Stimulated activated CD4-positive, alpha-beta T cell treated with anti-CD3 and anti-CD28 coated beads, Interleukin-2, amount 100 ng/mL, for 24 hours (primary cell): ENCODE measurements at regions not wholly inside any gene's neighbourhood (a gene's known extent, or its start where the extent isn't known, plus 50 kb on each side); places are given as distances from the start of the nearest gene placed in this dataset.
"Not testable (repeated sequence)": the region's sequence is repeated elsewhere in the genome, so short reads cannot be mapped to it uniquely, and the experiment has no call there.

Experiments
- DNase-seq, 2 donors: peaks; one replicate each; pipeline ENCODE4 v3.0.0-alpha.2; 2020

DNA sequence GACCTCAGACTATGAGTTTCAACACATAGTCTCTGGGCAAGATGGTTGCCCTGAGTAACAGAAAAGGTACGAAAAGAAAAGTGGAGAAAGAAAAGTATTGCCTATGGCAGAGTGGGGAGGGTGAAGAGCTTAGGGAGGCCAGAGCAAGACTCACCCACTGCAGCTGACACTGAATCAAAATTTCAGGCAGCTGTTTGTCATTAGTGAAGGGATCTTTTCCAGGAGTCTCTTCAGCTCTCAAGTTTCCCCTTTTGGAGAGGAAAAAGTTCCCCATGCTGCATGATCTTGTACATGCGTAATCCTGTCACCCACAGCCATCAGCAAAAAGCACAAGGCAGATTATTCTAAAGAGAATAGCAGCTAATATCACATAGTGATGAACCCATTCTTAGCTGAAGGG, 616.9 kb upstream of the GBE1 start:
- DNase-seq = no peak

DNA sequence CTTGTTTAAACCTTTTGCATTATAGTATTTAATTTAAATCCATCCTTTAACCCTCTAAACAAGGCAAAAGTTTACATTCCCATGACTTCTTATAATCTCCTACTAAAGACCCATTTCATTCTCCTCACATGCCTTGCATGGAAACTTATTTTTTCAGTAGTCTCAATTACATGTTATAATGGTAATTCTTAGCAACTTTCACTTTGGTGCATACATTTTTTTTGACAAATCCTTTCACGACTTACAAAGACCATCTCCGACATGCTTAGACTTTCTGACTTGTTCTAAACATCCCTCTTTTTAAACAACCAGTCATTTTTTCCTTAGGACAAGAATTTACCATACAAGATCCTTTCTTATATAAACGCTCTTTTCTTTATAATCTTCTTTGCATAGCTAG, 615.4 kb upstream of the GBE1 start:
- DNase-seq = no peak

DNA sequence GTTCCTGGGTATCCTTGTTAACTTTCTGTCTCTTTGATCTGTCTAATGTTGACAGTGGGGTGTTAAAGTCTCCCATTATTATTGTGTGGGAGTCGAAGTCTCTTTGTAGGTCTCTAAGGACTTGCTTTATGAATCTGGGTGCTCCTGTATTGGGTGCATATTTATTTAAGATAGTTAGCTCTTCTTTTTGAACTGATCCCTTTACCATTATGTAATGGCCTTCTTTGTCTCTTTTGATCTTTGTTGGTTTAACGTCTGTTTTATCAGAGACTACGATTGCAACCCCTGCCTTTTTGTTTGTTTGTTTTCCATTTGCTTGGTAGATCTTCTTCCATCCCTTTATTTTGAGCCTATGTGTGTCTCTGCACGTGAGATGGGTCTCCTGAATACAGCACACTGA, 612.4 kb upstream of the GBE1 start:
- not testable (repeated sequence) for DNase-seq

- DNase-seq = no peak
These were observed 603.4 kb upstream of the GBE1 start for GRCh38 chr3:82364827-82365226.

DNA sequence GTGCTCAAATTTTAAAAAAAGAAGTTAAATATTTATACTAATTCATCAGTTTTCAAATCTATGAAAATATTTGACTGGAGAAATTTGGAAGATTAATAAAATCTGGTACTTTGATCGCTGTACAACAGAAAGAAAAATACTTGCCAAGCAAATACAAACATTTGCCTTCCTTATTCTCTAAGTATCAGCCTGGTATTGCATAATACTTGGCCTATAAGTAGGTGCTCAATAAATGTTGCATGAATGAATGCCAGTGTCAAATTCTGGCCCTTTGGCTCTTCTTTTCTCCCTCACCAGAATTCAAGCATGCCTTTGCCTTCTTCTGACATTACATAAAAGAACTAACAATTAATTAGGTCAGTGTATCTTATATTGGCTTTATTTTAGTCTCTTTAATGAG, 601.7 kb upstream of the GBE1 start:
- DNase-seq = no peak

DNA sequence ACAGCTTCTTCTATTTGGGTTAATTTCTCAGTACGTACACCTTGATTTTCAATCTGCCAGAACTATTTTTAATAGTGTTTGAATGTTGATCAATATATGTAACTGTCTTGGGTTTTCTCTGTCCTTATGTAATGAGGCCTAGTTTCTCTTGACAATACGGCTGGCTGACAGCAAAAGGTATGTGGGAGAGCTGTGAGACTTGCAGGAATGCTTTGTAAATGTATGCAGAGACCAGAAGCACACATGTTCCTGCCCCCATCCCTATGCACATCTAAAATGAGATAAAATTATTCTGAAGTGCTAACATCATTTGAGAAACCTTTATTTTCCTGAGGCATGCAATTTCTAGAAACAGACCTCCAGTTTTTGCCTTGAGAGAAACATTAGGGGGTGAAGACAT, 593.8 kb upstream of the GBE1 start:
- DNase-seq = no peak

- DNase-seq = no peak
These were observed 592.8 kb upstream of the GBE1 start for GRCh38 chr3:82354228-82354627.

DNA sequence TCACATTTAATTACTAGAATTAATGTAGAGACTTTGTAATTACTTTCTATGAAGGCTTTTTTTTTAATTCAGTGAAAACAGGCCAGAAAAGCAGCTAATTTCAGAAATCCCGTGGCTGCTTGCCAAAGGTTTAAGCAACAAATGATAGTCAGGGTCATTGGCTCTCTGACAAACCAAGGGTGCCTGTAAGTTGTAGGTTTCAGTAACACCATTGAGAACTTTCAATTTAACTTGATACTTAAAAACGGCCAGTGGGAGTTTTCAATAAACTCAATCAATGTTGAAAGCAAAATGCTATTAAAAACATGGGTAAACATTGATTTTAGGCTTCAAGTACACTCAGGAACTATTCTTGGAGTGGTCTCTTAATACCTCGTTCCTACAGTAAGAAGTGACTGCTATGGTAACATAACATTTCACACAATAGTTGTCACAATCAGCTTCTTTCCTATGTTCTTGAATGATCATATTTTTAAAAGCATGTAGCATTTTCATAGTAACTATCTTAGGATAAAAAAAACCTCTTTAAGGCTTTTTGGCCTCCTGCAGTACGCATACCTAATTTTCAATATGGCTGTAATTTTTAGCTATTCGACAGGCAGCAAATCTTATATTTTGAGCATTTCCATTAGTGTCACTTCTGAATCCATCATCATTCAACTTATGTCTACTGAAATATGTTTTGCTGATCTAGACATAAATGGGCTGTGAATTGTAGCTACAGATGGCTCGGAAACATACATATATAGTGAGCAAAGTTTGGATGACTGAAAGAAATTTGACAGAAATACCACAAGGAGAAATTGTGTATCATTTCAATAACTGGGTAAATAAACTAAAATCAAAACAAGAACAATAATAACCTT, 592.1 kb upstream of the GBE1 start:
- DNase-seq = no peak

DNA sequence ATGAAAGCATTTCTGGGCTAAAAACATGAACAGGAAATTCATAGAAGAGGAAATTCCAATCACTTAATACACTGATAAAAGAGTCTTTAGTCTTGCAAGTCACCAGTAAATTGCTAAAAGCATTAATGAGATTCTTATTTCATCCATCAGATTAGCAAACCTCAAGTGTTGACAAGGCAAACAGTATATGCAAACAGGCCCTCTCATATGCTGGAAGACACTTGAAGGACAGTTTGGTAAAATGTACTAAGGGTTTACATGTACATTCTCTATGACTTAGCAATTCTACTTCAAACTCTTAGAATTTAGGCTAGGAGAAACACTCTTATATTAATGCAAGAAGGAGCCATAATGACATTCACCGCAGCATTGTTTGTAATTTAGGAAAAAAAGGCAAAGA, 586.1 kb upstream of the GBE1 start:
- DNase-seq = no peak

GRCh38 chr3:82342521-82342920, 581.1 kb upstream of the GBE1 start:
- no peak for DNase-seq

GRCh38 chr3:82329300-82329699, 567.9 kb upstream of the GBE1 start:
- no peak for DNase-seq

DNA sequence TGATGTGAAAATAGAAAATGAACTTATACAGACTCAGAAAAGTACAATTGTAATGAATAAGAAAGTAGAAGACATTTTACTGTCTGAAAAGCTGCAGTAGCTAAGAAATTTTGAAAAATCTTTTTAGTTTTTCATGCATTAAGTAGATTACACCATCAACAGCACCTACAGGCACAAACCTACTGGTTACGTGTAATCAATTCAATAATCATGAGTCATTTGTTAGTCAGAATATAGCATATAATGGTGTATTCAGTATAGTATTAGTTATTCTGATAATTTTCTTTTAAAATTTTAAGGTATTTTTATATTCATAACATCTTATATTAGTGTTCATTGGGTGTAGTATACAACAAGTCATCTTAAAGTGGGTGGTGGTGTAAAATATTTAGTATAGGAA, 550.5 kb upstream of the GBE1 start:
- DNase-seq = no peak

DNA sequence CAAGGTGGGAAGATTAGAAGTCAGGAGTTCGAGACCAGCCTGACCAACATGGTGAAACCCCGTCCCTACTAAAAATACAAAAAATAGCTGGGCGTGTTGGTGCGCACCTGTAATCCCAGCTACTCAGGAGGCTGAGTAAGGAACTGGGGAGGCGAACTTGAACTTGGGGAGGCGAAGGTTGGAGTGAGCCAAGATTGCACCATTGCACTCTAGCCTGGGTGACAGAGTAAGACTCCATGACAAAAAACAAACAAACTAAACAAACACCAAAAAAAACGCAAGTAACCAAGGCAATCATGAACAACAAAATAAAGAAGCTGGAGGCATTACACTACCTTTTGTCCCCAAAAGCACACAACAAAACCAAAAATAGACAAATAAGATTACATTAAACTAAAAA, 547.3 kb upstream of the GBE1 start:
- no peak for DNase-seq

DNA sequence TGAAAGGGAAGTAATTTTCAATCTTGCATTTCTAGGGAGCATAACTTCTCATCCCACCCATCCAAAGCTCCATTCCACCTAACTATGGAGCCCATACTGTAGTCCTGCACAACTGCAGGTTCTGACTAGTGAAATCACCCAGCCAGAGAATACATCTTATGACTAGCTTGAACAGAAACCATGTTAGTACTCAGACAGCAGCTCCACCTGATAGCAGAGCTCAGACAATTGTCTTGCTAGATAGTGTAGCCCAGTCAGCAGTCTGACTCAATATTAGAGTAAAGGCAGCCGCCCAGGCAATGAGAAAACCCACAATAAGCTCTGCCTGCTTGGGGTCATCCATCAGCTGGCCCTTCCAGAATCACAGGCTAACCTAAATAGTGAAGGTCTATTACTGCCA, 544.7 kb upstream of the GBE1 start:
- no peak for DNase-seq

DNA sequence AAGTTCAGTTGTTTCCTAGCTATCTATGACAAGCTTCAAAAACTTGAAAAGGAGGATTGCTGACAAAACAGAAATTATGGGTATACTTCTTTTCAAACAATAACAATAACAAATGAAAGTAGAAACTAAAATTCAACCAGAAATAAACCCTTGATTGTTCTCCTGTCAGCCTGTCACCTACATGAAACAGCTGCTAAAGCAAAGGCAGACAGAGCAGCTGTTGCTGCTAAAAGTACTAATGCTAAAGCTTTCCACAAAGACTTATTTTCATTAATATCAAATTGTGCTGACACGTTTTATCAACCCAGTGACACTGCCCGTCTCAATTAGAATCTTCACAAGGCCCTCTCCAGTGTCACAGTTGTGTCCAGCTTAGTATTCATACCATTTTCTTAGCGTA, 533.2 kb upstream of the GBE1 start:
- DNase-seq = no peak

DNA sequence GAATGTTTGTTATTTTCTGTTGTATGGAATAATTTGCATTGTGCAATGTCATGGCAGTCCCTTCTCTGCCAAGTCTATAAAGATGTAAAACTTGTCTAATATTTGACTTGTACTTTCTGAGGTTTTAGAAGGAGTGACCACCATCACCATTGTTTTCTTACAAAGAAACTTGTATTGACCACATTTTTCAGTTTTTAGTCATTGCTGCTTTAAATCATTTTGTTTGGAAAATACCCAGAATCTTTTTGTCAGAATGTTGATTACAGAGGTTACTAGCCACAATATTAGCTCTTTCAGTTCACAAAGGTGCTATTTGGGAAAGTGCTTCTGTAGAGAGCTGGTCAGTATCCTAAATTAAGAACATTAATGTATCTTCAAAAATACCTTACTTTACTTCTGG, 532.4 kb upstream of the GBE1 start:
- no peak for DNase-seq

DNA sequence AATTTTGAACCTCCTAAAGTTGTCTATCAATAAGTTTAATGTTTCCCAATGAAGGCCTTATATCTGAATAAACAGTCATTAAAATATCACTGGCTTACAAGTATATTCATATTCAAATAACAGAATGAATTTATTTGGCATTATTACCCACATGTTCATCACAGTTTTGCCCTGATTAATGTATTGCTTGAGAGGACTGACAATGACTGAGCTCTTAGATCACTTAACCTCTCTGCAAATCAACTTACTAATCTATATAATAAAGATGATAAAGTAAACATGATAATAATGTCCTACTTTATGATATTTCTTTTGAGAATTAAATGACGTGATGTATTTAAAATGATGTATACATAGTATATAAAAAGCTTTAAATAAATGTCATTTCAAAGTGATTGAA, 532.0 kb upstream of the GBE1 start:
- DNase-seq = no peak

DNA sequence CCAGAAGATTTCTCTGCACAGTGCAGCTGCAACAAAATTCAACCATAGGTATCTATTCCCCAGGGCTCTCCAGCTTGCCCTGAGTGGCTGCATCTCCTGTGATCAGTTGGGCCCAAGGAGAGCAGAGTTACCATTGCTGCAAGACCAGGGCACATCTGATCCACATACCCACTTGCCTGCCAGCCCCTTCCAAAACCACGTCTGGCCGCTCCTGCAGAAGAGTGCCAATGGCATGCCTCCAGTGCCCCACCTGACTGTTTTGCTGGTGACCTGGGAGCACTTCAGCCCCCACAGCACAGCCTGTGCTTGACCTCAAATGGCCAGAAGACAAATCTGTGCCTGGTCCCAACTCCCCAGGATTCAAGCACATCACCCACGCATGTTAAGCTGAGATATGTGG, 526.1 kb upstream of the GBE1 start:
- DNase-seq = no peak

DNA sequence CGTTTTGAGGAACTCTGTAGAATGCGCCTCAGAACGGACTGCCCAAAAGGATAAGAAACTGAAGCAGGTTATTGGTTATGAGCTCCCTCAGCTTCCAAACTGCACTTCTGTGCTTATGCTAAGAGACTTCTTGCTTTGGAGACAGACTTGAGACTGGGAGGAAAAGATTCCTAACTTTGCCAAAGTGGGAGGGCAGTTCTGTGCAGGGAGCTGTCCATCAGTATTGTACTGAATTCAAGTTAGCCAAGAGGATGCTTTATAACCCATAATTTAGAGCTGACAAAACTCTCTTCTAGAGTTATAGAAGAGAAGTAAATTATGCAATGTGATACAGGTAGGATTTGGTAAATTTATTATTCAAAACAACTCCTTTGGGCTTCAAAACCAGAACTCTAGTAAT, 519.8 kb upstream of the GBE1 start:
- no peak for DNase-seq

GRCh38 chr3:82276992-82277391, 515.5 kb upstream of the GBE1 start:
- DNase-seq = no peak

DNA sequence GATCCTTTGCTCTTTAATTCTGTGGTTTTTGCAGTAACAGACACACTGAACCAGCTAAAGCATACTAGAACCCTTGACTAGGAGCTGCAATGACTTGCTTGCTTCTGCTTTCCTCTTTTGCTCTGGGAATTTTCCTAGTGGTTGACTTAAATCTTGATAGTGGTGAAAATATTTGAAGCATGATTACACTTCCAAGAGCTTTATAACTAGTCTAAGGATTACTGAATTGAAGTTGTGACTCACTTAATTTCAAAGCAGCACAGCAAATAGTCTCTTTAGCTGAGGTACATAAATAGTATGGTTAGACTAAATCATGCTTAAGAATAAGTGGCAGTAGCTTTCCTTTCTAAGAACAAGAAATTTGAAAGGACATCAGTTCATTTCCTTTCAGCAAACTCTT, 513.5 kb upstream of the GBE1 start:
- DNase-seq = no peak

DNA sequence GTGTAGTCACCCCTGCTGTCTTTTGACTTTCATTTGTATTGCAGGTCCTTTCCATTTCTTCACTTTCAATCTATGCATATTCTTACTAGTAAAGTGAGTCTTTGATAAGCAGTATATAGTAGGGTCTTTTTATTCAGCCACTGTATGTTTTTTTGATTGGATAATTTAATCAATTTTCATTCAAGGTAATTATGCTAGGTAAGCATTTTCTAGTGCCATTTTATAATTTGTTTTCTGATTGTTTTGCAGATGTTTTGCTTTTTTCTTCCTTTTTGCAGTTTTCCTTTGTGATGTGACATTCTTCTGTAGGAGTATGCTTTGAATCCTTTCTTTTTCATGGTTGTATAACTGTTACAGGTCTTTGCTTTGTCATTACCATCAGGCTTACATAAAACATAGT, 504.3 kb upstream of the GBE1 start:
- no peak for DNase-seq

DNA sequence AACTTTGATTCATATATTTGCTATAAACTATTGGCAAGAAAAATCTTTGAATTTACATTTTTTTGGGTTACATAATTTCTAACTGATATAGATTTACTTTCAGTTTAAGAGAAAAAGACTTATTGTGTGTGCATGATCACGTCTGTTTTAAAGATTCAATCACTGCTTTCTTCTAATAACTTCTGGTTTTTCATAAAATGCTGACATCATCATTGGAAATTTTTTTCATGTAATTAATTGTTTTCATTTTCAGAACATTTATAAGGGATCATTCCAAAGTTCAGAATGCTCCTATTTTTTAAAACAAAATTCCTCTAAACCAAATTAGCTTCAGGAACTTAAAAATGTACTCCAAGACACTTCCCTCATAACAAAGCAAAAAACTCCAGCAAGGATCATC, 500.7 kb upstream of the GBE1 start:
- no peak for DNase-seq

- DNase-seq = no peak
These were observed 500.2 kb upstream of the GBE1 start for GRCh38 chr3:82261637-82262036.

GRCh38 chr3:82261013-82261412, 499.6 kb upstream of the GBE1 start:
- no peak for DNase-seq
